NCI-H2196 (cell line): ENCODE measurements at regions not wholly inside any gene's neighbourhood (a gene's known extent, or its start where the extent isn't known, plus 50 kb on each side); places are given as distances from the start of the nearest gene placed in this dataset.
"Not testable (repeated sequence)": the region's sequence is repeated elsewhere in the genome, so short reads cannot be mapped to it uniquely, and the experiment has no call there.

Source experiments
- DNase-seq: peaks from one replicate; lab custom pipeline; 2025; ENCODE audit not compliant: unreplicated experiment; lab: John Stamatoyannopoulos, UW

- DNase-seq = no peak
These were observed 216.1 kb downstream of the TRIM36 start for GRCh38 chr5:114953565-114953964.

- no peak for DNase-seq
These were observed 216.8 kb downstream of the TRIM36 start for GRCh38 chr5:114952876-114953275.

- DNase-seq = no peak
These were observed 220.0 kb downstream of the TRIM36 start for GRCh38 chr5:114949756-114950155.

- DNase-seq = no peak
These were observed 220.6 kb downstream of the TRIM36 start for GRCh38 chr5:114948986-114949621.

- no peak for DNase-seq
These were observed 221.3 kb downstream of the TRIM36 start for GRCh38 chr5:114948363-114948762.

GRCh38 chr5:114940709-114941108 lies 229.0 kb downstream of the TRIM36 start:
- no peak for DNase-seq

- DNase-seq = no peak
These were observed 234.2 kb downstream of the TRIM36 start for GRCh38 chr5:114935490-114935889.

GRCh38 chr5:114928644-114929462 lies 240.9 kb downstream of the TRIM36 start:
- DNase-seq = no peak

GRCh38 chr5:114924769-114925168 lies 244.9 kb downstream of the TRIM36 start:
- DNase-seq = no peak

- DNase-seq = no peak
These were observed 257.4 kb downstream of the TRIM36 start for GRCh38 chr5:114912189-114912920.

GRCh38 chr5:114910727-114911126 lies 259.0 kb downstream of the TRIM36 start:
- DNase-seq = no peak

- DNase-seq = no peak
These were observed 260.3 kb downstream of the TRIM36 start for GRCh38 chr5:114909424-114909823.

GRCh38 chr5:114903767-114904166 lies 265.9 kb downstream of the TRIM36 start:
- no peak for DNase-seq

- DNase-seq = no peak
These were observed 271.1 kb downstream of the TRIM36 start for GRCh38 chr5:114898602-114899001.

GRCh38 chr5:114883675-114884074 lies 286.0 kb downstream of the TRIM36 start:
- DNase-seq = no peak

GRCh38 chr5:114859438-114859735 lies 310.3 kb downstream of the TRIM36 start:
- no peak for DNase-seq

GRCh38 chr5:114858665-114859437 lies 310.9 kb downstream of the TRIM36 start:
- no peak for DNase-seq

- no peak for DNase-seq
These were observed 311.7 kb downstream of the TRIM36 start for GRCh38 chr5:114857941-114858551.

GRCh38 chr5:114844711-114845110 lies 325.0 kb downstream of the TRIM36 start:
- DNase-seq = not testable (repeated sequence)

GRCh38 chr5:114839360-114839759 lies 330.3 kb downstream of the TRIM36 start:
- DNase-seq = no peak

GRCh38 chr5:114838937-114839336 lies 330.8 kb downstream of the TRIM36 start:
- no peak for DNase-seq
